ENCODE measurements at regions not wholly inside any gene's neighbourhood (a gene's known extent, or its start where the extent isn't known, plus 50 kb on each side); places are given as distances from the start of the nearest gene placed in this dataset.

GRCh38 chrX:125544856-125545255, 225.2 kb downstream of the TEX13C start:
- Histone ChIP-seq H3K9me3 (replicated peaks; ENCODE audit: control insufficient read depth, insufficient read depth, low read length) (no peaks in the 10 kb centered on the region), H3K9ac (replicated peaks; ENCODE audit: extremely low read depth, insufficient read depth, low read length) (no peak overlapping the region), H4K20me1 (replicated peaks; ENCODE audit: control insufficient read depth, extremely low read depth, insufficient read depth, low read length) (no peaks in the 10 kb centered on the region), H3K27ac (ENCODE audit: insufficient read depth, low read depth, low read length) (no peak overlapping the region), H3K4me3 (replicated peaks in 1 of 3; ENCODE audit: insufficient read depth in 1 of 3, low read depth in 1 of 3, low read length in 3 of 3) (no peak overlapping the region), H3K4me1 (ENCODE audit: control insufficient read depth, extremely low read depth, insufficient read depth, low read length) (no peaks in the 10 kb centered on the region), H3K36me3 (ENCODE audit: control insufficient read depth in 2 of 2, extremely low read depth in 1 of 2, insufficient read depth in 2 of 2, low read length in 2 of 2) (no peaks in the 10 kb centered on the region), H3K27me3 (ENCODE audit: control insufficient read depth in 2 of 2, insufficient read depth in 2 of 2, low read length in 2 of 2) (no peaks in the 10 kb centered on the region), H3K9me1 (replicated peaks; ENCODE audit: control insufficient read depth, extremely low read depth, insufficient read depth, low read length) (no peaks in the 10 kb centered on the region), H3K79me2 (ENCODE audit: control insufficient read depth, insufficient read depth, low read length) (no peaks in the 10 kb centered on the region), H3K4me2 (ENCODE audit: insufficient read depth, low read length) (no peak overlapping the region), H2AFZ (ENCODE audit: low read depth, low read length) (no peak overlapping the region)
- FAIRE-seq: no peak
- dilution Hi-C loops (cut with MboI; ENCODE audit: extremely low pct_ligation_motif_present, low sequenced_read_pairs): no loop called here
- ChIA-PET CTCF (no interaction called here), POLR2A (no interaction called here)
- intact Hi-C loops (cut with micrococcal nuclease): no loop called here
- TF ChIP-seq MAX (IDR thresholded peaks at IDR 0.05; ENCODE audit: insufficient read depth, insufficient read length) (no peak), CTCF (IDR thresholded peaks at IDR 0.05; ENCODE audit: extremely low read depth in 1 of 2, insufficient read depth in 1 of 2, low read depth in 1 of 2, low read length in 2 of 2) (no peak), POLR2AphosphoS5 (IDR thresholded peaks at IDR 0.05; ENCODE audit: insufficient read depth, low read depth, low read length) (no peak), GATA2 (IDR thresholded peaks at IDR 0.05; ENCODE audit: insufficient read depth, insufficient read length, low read depth, low read length) (no peak), FOS (IDR thresholded peaks at IDR 0.05; ENCODE audit: borderline replicate concordance, insufficient read depth, low read length) (no peak), MYC (IDR thresholded peaks at IDR 0.05; ENCODE audit: low read depth, low read length) (no peak), POLR2A (IDR thresholded peaks at IDR 0.05; ENCODE audit: low read depth, low read length) (no peak), EZH2 (IDR thresholded peaks at IDR 0.05; ENCODE audit: borderline replicate concordance, low read depth, low read length, severe bottlenecking) (no peak), JUN (IDR thresholded peaks at IDR 0.05; ENCODE audit: borderline replicate concordance, insufficient read depth, insufficient read length, low read depth) (no peak)
- no TSS peak for BruUV-seq (replicated peaks)
- DNase-seq (ENCODE audit: low read depth, low spot score): no peak
